GM18858 (cell line): ENCODE measurements at regions not wholly inside any gene's neighbourhood (a gene's known extent, or its start where the extent isn't known, plus 50 kb on each side); places are given as distances from the start of the nearest gene placed in this dataset.

Experiments used
- ATAC-seq: cut with Tn5 transposase; IDR thresholded peaks from one replicate; pipeline ENCODE4 v1.9.1; 2021; ENCODE audit not compliant: unreplicated experiment

GRCh38 chr6:156650896-156651390 is 126.2 kb upstream of the ARID1B start:
- ATAC-seq = no peak

GRCh38 chr6:156648616-156649015 is 128.6 kb upstream of the ARID1B start:
- no peak for ATAC-seq

GRCh38 chr6:156647991-156648390 is 129.2 kb upstream of the ARID1B start:
- no peak for ATAC-seq

GRCh38 chr6:156647140-156647784 is 129.9 kb upstream of the ARID1B start:
- ATAC-seq = no peak

GRCh38 chr6:156646496-156646895 is 130.7 kb upstream of the ARID1B start:
- ATAC-seq = no peak

GRCh38 chr6:156645097-156645496 is 132.1 kb upstream of the ARID1B start:
- no peak for ATAC-seq

- no peak for ATAC-seq
These were observed 138.0 kb upstream of the ARID1B start for GRCh38 chr6:156639009-156639721.

GRCh38 chr6:156638581-156638980 is 138.6 kb upstream of the ARID1B start:
- no peak for ATAC-seq

- no peak for ATAC-seq
These were observed 142.2 kb upstream of the ARID1B start for GRCh38 chr6:156634951-156635371.

- no peak for ATAC-seq
These were observed 143.1 kb upstream of the ARID1B start for GRCh38 chr6:156634048-156634447.

- no peak for ATAC-seq
These were observed 143.9 kb upstream of the ARID1B start for GRCh38 chr6:156633291-156633690.

- no peak for ATAC-seq
These were observed 146.4 kb upstream of the ARID1B start for GRCh38 chr6:156630613-156631302.

- ATAC-seq = no peak
These were observed 148.4 kb upstream of the ARID1B start for GRCh38 chr6:156628805-156629204.

- ATAC-seq = no peak
These were observed 149.7 kb upstream of the ARID1B start for GRCh38 chr6:156627524-156627923.

GRCh38 chr6:156622185-156622584 is 155.0 kb upstream of the ARID1B start:
- no peak for ATAC-seq

GRCh38 chr6:156620331-156620730 is 156.8 kb upstream of the ARID1B start:
- ATAC-seq = no peak

- ATAC-seq = no peak
These were observed 158.5 kb upstream of the ARID1B start for GRCh38 chr6:156618600-156619205.

GRCh38 chr6:156617941-156618340 is 159.2 kb upstream of the ARID1B start:
- ATAC-seq = no peak

- ATAC-seq = no peak
These were observed 159.8 kb upstream of the ARID1B start for GRCh38 chr6:156617376-156617775.

- no peak for ATAC-seq
These were observed 160.7 kb upstream of the ARID1B start for GRCh38 chr6:156616495-156616894.

GRCh38 chr6:156613996-156614395 is 163.2 kb upstream of the ARID1B start:
- no peak for ATAC-seq
